IMR-90 (cell line): ENCODE measurements at regions not wholly inside any gene's neighbourhood (a gene's known extent, or its start where the extent isn't known, plus 50 kb on each side); places are given as distances from the start of the nearest gene placed in this dataset.

Experiments used
- ATAC-seq: fragments of 200-7000 bp; cut with Tn5 transposase; 2 replicates; pipeline ENCODE4 v1.9.1; 2020; ENCODE audit warnings: low read depth, mild to moderate bottlenecking, moderate library complexity
- BruUV-seq: library from RNA; stranded (reverse); fragments of 400-500 nt; replicated peaks from 2 replicates; lab custom pipeline; 2021; lab: Mats Ljungman, UMichigan
- CTCF ChIA-PET: fragments of 300-600 bp; formaldehyde crosslinking; extraction: SDS; loops from one replicate; lab custom pipeline; 2021; ENCODE audit warnings: antibody characterized with exemption; lab: Yijun Ruan, JAX
- POLR2A ChIA-PET: fragments of 300-600 bp; sonication (Branson Sonifier 250); formaldehyde crosslinking; loops from one replicate; lab custom pipeline; 2022; ENCODE audit warnings: antibody characterized with exemption; ENCODE audit not compliant: unreplicated experiment; lab: Charles Lee
- DNase-seq: peaks from one replicate; pipeline ENCODE4 v3.0.0; 2013
- H2AFZ ChIP-seq: replicated peaks from 2 replicates; pipeline ENCODE3; 2013; ENCODE audit warnings: low read length, mild to moderate bottlenecking; ENCODE audit not compliant: poor library complexity
- H2AK5ac ChIP-seq: 2 replicates; pipeline ENCODE4 v1.6.1; 2013; ENCODE audit warnings: low read depth, low read length, inconsistent platforms
- H2AK9ac ChIP-seq: replicated peaks from 2 replicates; pipeline ENCODE3; 2013; ENCODE audit warnings: mild to moderate bottlenecking, low read depth, low read length, moderate library complexity; ENCODE audit not compliant: poor library complexity
- H2BK120ac ChIP-seq: 2 replicates; pipeline ENCODE4 v1.6.1; 2013; ENCODE audit warnings: low read depth, low read length, inconsistent platforms
- H2BK15ac ChIP-seq: 3 replicates; pipeline ENCODE4 v1.6.1; 2013; ENCODE audit warnings: low read depth, low read length, inconsistent platforms
- H2BK20ac ChIP-seq: 2 replicates; pipeline ENCODE4 v1.6.1; 2013; ENCODE audit warnings: low read depth, mild to moderate bottlenecking, inconsistent platforms, low read length, moderate library complexity
- H2BK5ac ChIP-seq: 2 replicates; pipeline ENCODE4 v1.6.1; 2013; ENCODE audit warnings: mild to moderate bottlenecking, low read depth, low read length, inconsistent platforms; ENCODE audit not compliant: poor library complexity, severe bottlenecking
- H3K14ac ChIP-seq: replicated peaks from 2 replicates; pipeline ENCODE4 v1.6.1; 2013; ENCODE audit warnings: low read depth, low read length, inconsistent platforms
- H3K18ac ChIP-seq: 2 replicates; pipeline ENCODE4 v1.6.1; 2013; ENCODE audit warnings: low read depth, low read length, control low read depth
- H3K23ac ChIP-seq: 2 replicates; pipeline ENCODE4 v1.6.1; 2013; ENCODE audit warnings: low read depth, low read length, inconsistent platforms
- H3K27ac ChIP-seq: 2 replicates; pipeline ENCODE4 v1.5.1; 2013; ENCODE audit warnings: mild to moderate bottlenecking, control low read depth, low read length; ENCODE audit not compliant: insufficient read depth
- H3K27me3 ChIP-seq: 2 replicates; pipeline ENCODE4 v1.6.1; 2013; ENCODE audit warnings: low read length; ENCODE audit not compliant: control insufficient read depth, insufficient read depth
- H3K36me3 ChIP-seq: 2 replicates; pipeline ENCODE4 v1.6.1; 2013; ENCODE audit warnings: low read length, mixed read lengths; ENCODE audit not compliant: control insufficient read depth, insufficient read depth
- H3K4ac ChIP-seq: 2 replicates; pipeline ENCODE4 v1.6.1; 2013; ENCODE audit warnings: low read depth, low read length, inconsistent platforms
- H3K4me1 ChIP-seq: 2 replicates; pipeline ENCODE4 v1.6.1; 2013; ENCODE audit warnings: low read length, mixed read lengths; ENCODE audit not compliant: control insufficient read depth, insufficient read depth
- H3K4me2 ChIP-seq: 2 replicates; pipeline ENCODE4 v1.6.1; 2013; ENCODE audit warnings: low read depth, mild to moderate bottlenecking, control low read depth, low read length, moderate library complexity
- H3K4me3 ChIP-seq: 2 replicates; pipeline ENCODE4 v1.5.1; 2013; ENCODE audit warnings: low read depth, mild to moderate bottlenecking, control low read depth, low read length, moderate library complexity; ENCODE audit not compliant: insufficient read depth
- H3K56ac ChIP-seq: 2 replicates; pipeline ENCODE4 v1.6.1; 2013; ENCODE audit warnings: low read length, inconsistent platforms; ENCODE audit not compliant: insufficient read depth; ENCODE audit errors: extremely low read depth
- H3K79me1 ChIP-seq, 2 experiments: 2 replicates each; pipeline ENCODE4 v1.6.1; 2013; ENCODE audit warnings: low read length in 2 of 2, inconsistent platforms in 1 of 2, low read depth in 1 of 2
- H3K9ac ChIP-seq: 2 replicates; pipeline ENCODE4 v1.6.1; 2013; ENCODE audit warnings: low read depth, low read length, control low read depth
- H3K9me1 ChIP-seq: 2 replicates; pipeline ENCODE4 v1.6.1; 2013; ENCODE audit warnings: low read length, inconsistent platforms; ENCODE audit not compliant: insufficient read depth
- H3K9me3 ChIP-seq: 2 replicates; pipeline ENCODE4 v1.6.1; 2013; ENCODE audit warnings: low read length; ENCODE audit not compliant: control insufficient read depth, insufficient read depth
- H4K20me1 ChIP-seq: 2 replicates; pipeline ENCODE4 v1.6.1; 2013; ENCODE audit warnings: low read length, inconsistent platforms; ENCODE audit not compliant: insufficient read depth
- H4K5ac ChIP-seq: 2 replicates; pipeline ENCODE4 v1.6.1; 2013; ENCODE audit warnings: mild to moderate bottlenecking, low read depth, low read length, control low read depth
- H4K8ac ChIP-seq, 2 experiments: 2 replicates each; pipeline ENCODE4 v1.6.1; 2013; ENCODE audit warnings: low read depth in 2 of 2, low read length in 2 of 2, control low read depth in 1 of 2, inconsistent platforms in 1 of 2
- H4K91ac ChIP-seq: 2 replicates; pipeline ENCODE4 v1.6.1; 2013; ENCODE audit warnings: low read depth, low read length, inconsistent platforms; ENCODE audit not compliant: insufficient read depth
- BHLHE40 ChIP-seq: fragments of 150-350 bp; IDR thresholded peaks from 2 replicates; pipeline ENCODE4 v1.6.1; 2016; ENCODE audit warnings: mild to moderate bottlenecking, low read depth, low read length
- MAZ ChIP-seq: IDR thresholded peaks from 2 replicates; pipeline ENCODE4 v1.6.1; 2012; ENCODE audit warnings: low read depth, mild to moderate bottlenecking, low read length, improper control_type of control experiment, moderate library complexity, borderline replicate concordance
- MXI1 ChIP-seq: IDR thresholded peaks from 2 replicates; pipeline ENCODE4 v1.6.1; 2012; ENCODE audit warnings: low read depth, mild to moderate bottlenecking, low read length, moderate library complexity, borderline replicate concordance
- NFE2L2 ChIP-seq: fragments of 150-350 bp; IDR thresholded peaks from 2 replicates; pipeline ENCODE4 v1.6.1; 2016; ENCODE audit warnings: low read depth, mild to moderate bottlenecking, low read length
- POLR2A ChIP-seq: IDR thresholded peaks from 2 replicates; pipeline ENCODE4 v1.6.1; 2012; ENCODE audit warnings: mild to moderate bottlenecking, low read depth, low read length
- RAD21 ChIP-seq: IDR thresholded peaks from 2 replicates; pipeline ENCODE4 v1.6.1; 2012; ENCODE audit warnings: low read length, improper control_type of control experiment
- RCOR1 ChIP-seq: IDR thresholded peaks from 2 replicates; pipeline ENCODE4 v1.6.1; 2012; ENCODE audit warnings: mild to moderate bottlenecking, low read length, improper control_type of control experiment; ENCODE audit not compliant: insufficient replicate concordance
- SMC3 ChIP-seq: fragments of 150-350 bp; IDR thresholded peaks from 2 replicates; pipeline ENCODE4 v1.6.1; 2016; ENCODE audit warnings: low read depth, mild to moderate bottlenecking, antibody characterized with exemption, low read length, moderate library complexity
- USF2 ChIP-seq: fragments of 150-350 bp; IDR thresholded peaks from 2 replicates; pipeline ENCODE4 v1.6.1; 2017; ENCODE audit warnings: mild to moderate bottlenecking, antibody characterized with exemption, low read length, low read depth
- WGBS, 2 experiments: methylation state at CpG; one replicate each; pipeline versions ENCODE4 v1.1.5 to v1.1.7; 2013; ENCODE audit warnings: missing lambda C conversion rate in 2 of 2; ENCODE audit not compliant: insufficient read length in 1 of 2; ENCODE audit errors: extremely low coverage in 2 of 2; 5-methylcytosine and 5-hydroxymethylcytosine counted together
- dilution Hi-C: fragments of 300-500 bp; cut with HindIII; formaldehyde crosslinking; loops from one replicate; pipeline ENCODE4 v1.14.3; 2018; ENCODE audit warnings: low sequenced_read_pairs; ENCODE audit not compliant: unreplicated experiment
- in situ Hi-C: fragments of 300-500 bp; cut with MboI; formaldehyde crosslinking; loops from 3 replicates; pipeline ENCODE4 v1.14.3; 2019; ENCODE audit warnings: low sequenced_read_pairs, inconsistent platforms, mixed read lengths
- intact Hi-C: fragments of 100-400 bp; cut with micrococcal nuclease; formaldehyde crosslinking; loops from 2 replicates; pipeline ENCODE4 v1.10.0; 2022
- TF ChIP-seq, protein P1 (sequence below): conservative IDR thresholded peaks from 2 replicates; pipeline ENCODE4 v1.5.1; 2012; ENCODE audit warnings: mild to moderate bottlenecking, low read depth, low read length, improper control_type of control experiment
- TF ChIP-seq, protein P2 (sequence below): fragments of 150-350 bp; IDR thresholded peaks from 2 replicates; pipeline ENCODE4 v1.6.1; 2016; ENCODE audit warnings: low read depth, mild to moderate bottlenecking, low read length, moderate library complexity, borderline replicate concordance

- BruUV-seq = no TSS peak
- Histone ChIP-seq H2BK20ac (no peak overlapping the region), H3K9me1 (no peaks in the 10 kb centered on the region), H3K4me2 (no peak overlapping the region), H2AFZ (no peak overlapping the region), H3K56ac (no peak overlapping the region), H4K5ac (no peak overlapping the region), H2BK5ac (no peak overlapping the region), H4K20me1 (no peaks in the 10 kb centered on the region), H3K27me3 (peaks cover 8% of the 10 kb centered on the region), H4K8ac (no peak overlapping the region), H3K4me3 (no peak overlapping the region), H3K18ac (no peak overlapping the region), H2AK5ac (no peak overlapping the region), H3K23ac (no peak overlapping the region), H2AK9ac (no peak overlapping the region), H3K9ac (no peak overlapping the region), H3K4me1 (no peaks in the 10 kb centered on the region), H4K91ac (no peak overlapping the region), H2BK120ac (no peak overlapping the region), H2BK15ac (no peak overlapping the region), H3K36me3 (no peaks in the 10 kb centered on the region), H3K4ac (no peak overlapping the region), H3K9me3 (no peaks in the 10 kb centered on the region), H3K79me1 (no peaks in the 10 kb centered on the region), H3K14ac (no peak overlapping the region), H3K27ac (no peak overlapping the region)
- no peak for TF ChIP-seq RCOR1
- TF ChIP-seq, protein P1, sequence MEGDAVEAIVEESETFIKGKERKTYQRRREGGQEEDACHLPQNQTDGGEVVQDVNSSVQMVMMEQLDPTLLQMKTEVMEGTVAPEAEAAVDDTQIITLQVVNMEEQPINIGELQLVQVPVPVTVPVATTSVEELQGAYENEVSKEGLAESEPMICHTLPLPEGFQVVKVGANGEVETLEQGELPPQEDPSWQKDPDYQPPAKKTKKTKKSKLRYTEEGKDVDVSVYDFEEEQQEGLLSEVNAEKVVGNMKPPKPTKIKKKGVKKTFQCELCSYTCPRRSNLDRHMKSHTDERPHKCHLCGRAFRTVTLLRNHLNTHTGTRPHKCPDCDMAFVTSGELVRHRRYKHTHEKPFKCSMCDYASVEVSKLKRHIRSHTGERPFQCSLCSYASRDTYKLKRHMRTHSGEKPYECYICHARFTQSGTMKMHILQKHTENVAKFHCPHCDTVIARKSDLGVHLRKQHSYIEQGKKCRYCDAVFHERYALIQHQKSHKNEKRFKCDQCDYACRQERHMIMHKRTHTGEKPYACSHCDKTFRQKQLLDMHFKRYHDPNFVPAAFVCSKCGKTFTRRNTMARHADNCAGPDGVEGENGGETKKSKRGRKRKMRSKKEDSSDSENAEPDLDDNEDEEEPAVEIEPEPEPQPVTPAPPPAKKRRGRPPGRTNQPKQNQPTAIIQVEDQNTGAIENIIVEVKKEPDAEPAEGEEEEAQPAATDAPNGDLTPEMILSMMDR = no peak
- TF ChIP-seq, protein P2, sequence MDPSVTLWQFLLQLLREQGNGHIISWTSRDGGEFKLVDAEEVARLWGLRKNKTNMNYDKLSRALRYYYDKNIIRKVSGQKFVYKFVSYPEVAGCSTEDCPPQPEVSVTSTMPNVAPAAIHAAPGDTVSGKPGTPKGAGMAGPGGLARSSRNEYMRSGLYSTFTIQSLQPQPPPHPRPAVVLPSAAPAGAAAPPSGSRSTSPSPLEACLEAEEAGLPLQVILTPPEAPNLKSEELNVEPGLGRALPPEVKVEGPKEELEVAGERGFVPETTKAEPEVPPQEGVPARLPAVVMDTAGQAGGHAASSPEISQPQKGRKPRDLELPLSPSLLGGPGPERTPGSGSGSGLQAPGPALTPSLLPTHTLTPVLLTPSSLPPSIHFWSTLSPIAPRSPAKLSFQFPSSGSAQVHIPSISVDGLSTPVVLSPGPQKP = no peak
- TF ChIP-seq USF2 = no peak
- no peak for TF ChIP-seq RAD21
- TF ChIP-seq BHLHE40 = no peak
- TF ChIP-seq MAZ = no peak
- no peak for TF ChIP-seq POLR2A
- no peak for TF ChIP-seq MXI1
- no peak for TF ChIP-seq SMC3
- no peak for TF ChIP-seq NFE2L2
- ChIA-PET POLR2A (no interaction called here), CTCF (no interaction called here)
- DNase-seq (no peak), ATAC-seq (no peak)
- dilution Hi-C loops = no loop called here
- no CpG with 5 or more reads among the region's 7 CpGs for WGBS, 2 experiments
- in situ Hi-C loops = no loop called here
- intact Hi-C loops = no loop called here
Measured at GRCh38 chr20:39835130-39835842, 853.8 kb downstream of the MAFB start.
